Trophoblast cell (in vitro differentiated cells and primary cell): ENCODE measurements at regions not wholly inside any gene's neighbourhood (a gene's known extent, or its start where the extent isn't known, plus 50 kb on each side); places are given as distances from the start of the nearest gene placed in this dataset.

ENCODE experiments used
- DNase-seq, 2 donors: peaks; one replicate each; pipeline ENCODE4 v3.0.0-alpha.2; 2016
- H2AFZ ChIP-seq: 2 replicates; pipeline ENCODE4 v1.6.1; 2013; ENCODE audit warnings: low read length, moderate library complexity, mild to moderate bottlenecking; ENCODE audit not compliant: insufficient read depth, poor library complexity
- H2AK5ac ChIP-seq: 2 replicates; pipeline ENCODE4 v1.6.1; 2013; ENCODE audit warnings: mild to moderate bottlenecking, low read length
- H2BK120ac ChIP-seq: 2 replicates; pipeline ENCODE4 v1.6.1; 2013; ENCODE audit warnings: low read length, mild to moderate bottlenecking, moderate library complexity; ENCODE audit not compliant: insufficient read depth, poor library complexity
- H2BK12ac ChIP-seq: 2 replicates; pipeline ENCODE4 v1.6.1; 2013; ENCODE audit warnings: mild to moderate bottlenecking, low read length, moderate library complexity
- H2BK5ac ChIP-seq: 2 replicates; pipeline ENCODE4 v1.6.1; 2013; ENCODE audit warnings: low read length, low read depth, moderate library complexity, mild to moderate bottlenecking; ENCODE audit not compliant: poor library complexity
- H3K14ac ChIP-seq: 2 replicates; pipeline ENCODE4 v1.6.1; 2013; ENCODE audit warnings: mild to moderate bottlenecking, low read length
- H3K18ac ChIP-seq: 2 replicates; pipeline ENCODE4 v1.6.1; 2013; ENCODE audit warnings: mild to moderate bottlenecking, low read length
- H3K23ac ChIP-seq: 2 replicates; pipeline ENCODE4 v1.6.1; 2013; ENCODE audit warnings: low read length
- H3K27ac ChIP-seq: 2 replicates; pipeline ENCODE4 v1.5.1; 2013; ENCODE audit warnings: low read depth, mild to moderate bottlenecking, inconsistent platforms, low read length, moderate library complexity
- H3K27me3 ChIP-seq: 2 replicates; pipeline ENCODE4 v1.6.1; 2013; ENCODE audit warnings: inconsistent platforms, mild to moderate bottlenecking, low read length, moderate library complexity; ENCODE audit not compliant: insufficient read depth
- H3K36me3 ChIP-seq, 2 experiments: 1 replicate in 1 of 2; 2 replicates in 1 of 2; pipeline ENCODE4 v1.6.1; 2013; ENCODE audit warnings: low read length in 2 of 2, mild to moderate bottlenecking in 2 of 2, moderate library complexity in 1 of 2; ENCODE audit not compliant: insufficient read depth in 2 of 2, control insufficient read depth in 1 of 2
- H3K4ac ChIP-seq: 2 replicates; pipeline ENCODE4 v1.6.1; 2013; ENCODE audit warnings: low read depth, mild to moderate bottlenecking, low read length, moderate library complexity
- H3K4me1 ChIP-seq, 2 experiments: 1 replicate in 1 of 2; 2 replicates in 1 of 2; pipeline ENCODE4 v1.6.1; 2013; ENCODE audit warnings: low read length in 2 of 2, mild to moderate bottlenecking in 2 of 2, moderate library complexity in 1 of 2; ENCODE audit not compliant: insufficient read depth in 2 of 2, control insufficient read depth in 1 of 2
- H3K4me2 ChIP-seq: 2 replicates; pipeline ENCODE4 v1.6.1; 2013; ENCODE audit warnings: inconsistent platforms, mild to moderate bottlenecking, low read length, moderate library complexity
- H3K4me3 ChIP-seq: 2 replicates; pipeline ENCODE4 v1.5.1; 2013; ENCODE audit warnings: mild to moderate bottlenecking, low read depth, low read length, inconsistent platforms
- H3K79me1 ChIP-seq: one replicate; pipeline ENCODE4 v1.6.1; 2013; ENCODE audit warnings: low read length
- H3K79me2 ChIP-seq: 2 replicates; pipeline ENCODE4 v1.6.1; 2013; ENCODE audit warnings: low read length, mild to moderate bottlenecking; ENCODE audit not compliant: control insufficient read depth, insufficient read depth, poor library complexity
- H3K9ac ChIP-seq: 2 replicates; pipeline ENCODE4 v1.6.1; 2013; ENCODE audit warnings: mild to moderate bottlenecking, low read length
- H3K9me3 ChIP-seq: 2 replicates; pipeline ENCODE4 v1.6.1; 2013; ENCODE audit warnings: low read depth, mild to moderate bottlenecking, control low read depth, inconsistent platforms, low read length; ENCODE audit not compliant: insufficient read depth
- H4K12ac ChIP-seq: 2 replicates; pipeline ENCODE4 v1.6.1; 2013; ENCODE audit warnings: low read depth, mild to moderate bottlenecking, low read length, moderate library complexity
- H4K8ac ChIP-seq: 2 replicates; pipeline ENCODE4 v1.6.1; 2013; ENCODE audit warnings: low read depth, mild to moderate bottlenecking, low read length, moderate library complexity
- H4K91ac ChIP-seq: one replicate; pipeline ENCODE4 v1.6.1; 2013; ENCODE audit warnings: low read depth, mild to moderate bottlenecking, low read length, moderate library complexity
- WGBS: extraction: QIAGEN DNeasy Blood & Tissue Kit; methylation state at CpG from one replicate; pipeline ENCODE4 v1.1.7; 2013; ENCODE audit warnings: missing lambda C conversion rate; ENCODE audit not compliant: insufficient read length, insufficient coverage; ENCODE audit errors: extremely low coverage; 5-methylcytosine and 5-hydroxymethylcytosine counted together

GRCh38 chr14:38107216-38107631 lies 100.5 kb upstream of the SSTR1 start:
- Histone ChIP-seq H3K4me2 (no peak overlapping the region), H3K9ac (no peak overlapping the region), H3K9me3 (no peaks in the 10 kb centered on the region), H3K4ac (no peak overlapping the region), H2BK12ac (no peak overlapping the region), H2AK5ac (no peak overlapping the region), H3K27me3 (no peaks in the 10 kb centered on the region), H3K27ac (no peak overlapping the region), H2BK5ac (no peak overlapping the region), H3K23ac (no peak overlapping the region), H3K4me1 (no peaks in the 10 kb centered on the region), H3K4me3 (no peak overlapping the region), H3K14ac (no peak overlapping the region), H3K36me3 (no peaks in the 10 kb centered on the region), H4K12ac (no peak overlapping the region), H3K18ac (no peak overlapping the region), H4K91ac (no peak overlapping the region), H2BK120ac (no peak overlapping the region), H3K79me2 (no peaks in the 10 kb centered on the region), H3K79me1 (no peaks in the 10 kb centered on the region), H4K8ac (no peak overlapping the region), H2AFZ (no peak overlapping the region)
- no CpG with 5 or more reads among the region's 2 CpGs for WGBS
- DNase-seq = no peak

- Histone ChIP-seq H3K27me3 (no peaks in the 10 kb centered on the region), H2BK12ac (no peak overlapping the region), H3K4ac (no peak overlapping the region), H3K14ac (no peak overlapping the region), H3K9ac (no peak overlapping the region), H3K23ac (no peak overlapping the region), H3K36me3 (no peaks in the 10 kb centered on the region), H3K27ac (no peak overlapping the region), H2BK5ac (no peak overlapping the region), H2AK5ac (no peak overlapping the region), H3K18ac (no peak overlapping the region), H3K79me2 (no peaks in the 10 kb centered on the region), H3K79me1 (no peaks in the 10 kb centered on the region), H3K4me2 (no peak overlapping the region), H3K9me3 (no peaks in the 10 kb centered on the region), H4K91ac (no peak overlapping the region), H3K4me1 (no peaks in the 10 kb centered on the region), H3K4me3 (no peak overlapping the region), H2AFZ (no peak overlapping the region), H4K12ac (no peak overlapping the region), H4K8ac (no peak overlapping the region), H2BK120ac (no peak overlapping the region)
- no CpG with 5 or more reads among the region's 2 CpGs for WGBS
- DNase-seq = peak in 1 of 2 donors; percentile 49
Observed at GRCh38 chr14:38108681-38109080, 99.0 kb upstream of the SSTR1 start.

- no peaks in the 10 kb centered on the region for H3K79me2 ChIP-seq
- no peak overlapping the region for H4K91ac ChIP-seq
- no peak overlapping the region for H3K27ac ChIP-seq
- no peak overlapping the region for H4K8ac ChIP-seq
- no peaks in the 10 kb centered on the region for H3K27me3 ChIP-seq
- H3K14ac ChIP-seq = no peak overlapping the region
- H4K12ac ChIP-seq = no peak overlapping the region
- no CpG with 5 or more reads among the region's 1 CpG for WGBS
- H3K18ac ChIP-seq = no peak overlapping the region
- H2BK12ac ChIP-seq = no peak overlapping the region
- no peaks in the 10 kb centered on the region for H3K9me3 ChIP-seq
- H3K4ac ChIP-seq = no peak overlapping the region
- DNase-seq = no peak
- no peak overlapping the region for H2AK5ac ChIP-seq
- H2AFZ ChIP-seq = no peak overlapping the region
- H3K23ac ChIP-seq = no peak overlapping the region
- H2BK120ac ChIP-seq = no peak overlapping the region
- no peaks in the 10 kb centered on the region for H3K4me1 ChIP-seq
- H3K4me2 ChIP-seq = no peak overlapping the region
- no peak overlapping the region for H2BK5ac ChIP-seq
- H3K79me1 ChIP-seq = no peaks in the 10 kb centered on the region
- H3K4me3 ChIP-seq = no peak overlapping the region
- H3K9ac ChIP-seq = no peak overlapping the region
- no peaks in the 10 kb centered on the region for H3K36me3 ChIP-seq
Observed at GRCh38 chr14:38110258-38110657, 97.4 kb upstream of the SSTR1 start.

GRCh38 chr14:38111046-38111445 lies 96.7 kb upstream of the SSTR1 start:
- H2AFZ ChIP-seq = no peak overlapping the region
- no peak overlapping the region for H3K27ac ChIP-seq
- H3K4me3 ChIP-seq = no peak overlapping the region
- no peaks in the 10 kb centered on the region for H3K79me2 ChIP-seq
- H3K9ac ChIP-seq = no peak overlapping the region
- H3K36me3 ChIP-seq = no peaks in the 10 kb centered on the region
- no peak overlapping the region for H3K4ac ChIP-seq
- H3K14ac ChIP-seq = no peak overlapping the region
- H2AK5ac ChIP-seq = no peak overlapping the region
- no peak overlapping the region for H3K23ac ChIP-seq
- no CpG with 5 or more reads among the region's 2 CpGs for WGBS
- no peak overlapping the region for H2BK120ac ChIP-seq
- H3K9me3 ChIP-seq = no peaks in the 10 kb centered on the region
- H4K8ac ChIP-seq = no peak overlapping the region
- H3K79me1 ChIP-seq = no peaks in the 10 kb centered on the region
- H2BK5ac ChIP-seq = no peak overlapping the region
- H3K4me1 ChIP-seq = no peaks in the 10 kb centered on the region
- H3K4me2 ChIP-seq = no peak overlapping the region
- H2BK12ac ChIP-seq = no peak overlapping the region
- no peak overlapping the region for H3K18ac ChIP-seq
- no peak overlapping the region for H4K91ac ChIP-seq
- no peak for DNase-seq
- no peak overlapping the region for H4K12ac ChIP-seq
- no peaks in the 10 kb centered on the region for H3K27me3 ChIP-seq
